K562 (cell line): ENCODE measurements at regions not wholly inside any gene's neighbourhood (a gene's known extent, or its start where the extent isn't known, plus 50 kb on each side); places are given as distances from the start of the nearest gene placed in this dataset.

ENCODE experiments used
- CBX1 ChIP-seq: sonication (generic); IDR thresholded peaks from 2 replicates; pipeline ENCODE4 v1.6.1; 2016; ENCODE audit warnings: antibody characterized with exemption, low read depth, mild to moderate bottlenecking
- CEBPG ChIP-seq, 3 experiments: fragments of 200-800 bp in 1 of 3; sonication (Bioruptor generic) in 1 of 3; sonication (generic) in 1 of 3; formaldehyde crosslinking in 1 of 3; IDR thresholded peaks in 2 of 3; conservative IDR thresholded peaks in 1 of 3; 2 replicates each; pipeline versions ENCODE4 v1.6.1 to v1.8.0; 2016 to 2022; ENCODE audit warnings: missing compliant biosample characterization in 2 of 3, missing genetic modification characterization in 2 of 3, mild to moderate bottlenecking in 1 of 3, missing genetic modification reagents in 1 of 3
- CXXC5 ChIP-seq: fragments of 250-450 bp; sonication (Bioruptor Pico); IDR thresholded peaks from 2 replicates; pipeline ENCODE4 v1.8.0; 2022; ENCODE audit warnings: inconsistent platforms, mild to moderate bottlenecking, moderate library complexity
- DMBX1 ChIP-seq: fragments of 250-450 bp; sonication (Bioruptor Pico); IDR thresholded peaks from 2 replicates; pipeline ENCODE4 v1.8.0; 2022; ENCODE audit warnings: inconsistent platforms, mild to moderate bottlenecking, moderate library complexity, borderline replicate concordance
- FUS ChIP-seq: fragments of 200-400 bp; formaldehyde crosslinking; optimal IDR thresholded peaks from 2 replicates; pipeline ENCODE3; 2017; ENCODE audit warnings: low read depth, low read length
- KHSRP ChIP-seq: fragments of 450-650 bp; IDR thresholded peaks from 2 replicates; pipeline ENCODE4 v1.6.1; 2017
- MAZ ChIP-seq, 2 experiments: fragments of 450-650 bp in 1 of 2; sonication (generic) in 1 of 2; formaldehyde crosslinking; IDR thresholded peaks in 1 of 2; conservative IDR thresholded peaks in 1 of 2; 2 replicates each; pipeline versions ENCODE4 v1.4.0 to v1.5.0; 2020; ENCODE audit warnings: mild to moderate bottlenecking in 1 of 2, missing genetic modification reagents in 1 of 2
- MYBL2 ChIP-seq, 2 experiments: fragments of 450-650 bp in 1 of 2; sonication (generic) in 1 of 2; formaldehyde crosslinking in 1 of 2; IDR thresholded peaks; 2 replicates each; pipeline versions ENCODE4 v1.6.1 to v1.8.1; 2017 to 2022; ENCODE audit warnings: borderline replicate concordance in 1 of 2, inconsistent platforms in 1 of 2, low read depth in 1 of 2, mild to moderate bottlenecking in 1 of 2, missing genetic modification reagents in 1 of 2, moderate library complexity in 1 of 2
- NFE2L1 ChIP-seq: fragments of 450-650 bp; IDR thresholded peaks from 2 replicates; pipeline ENCODE4 v1.6.1; 2016; ENCODE audit warnings: missing genetic modification characterization, low read depth, mild to moderate bottlenecking, missing compliant biosample characterization, moderate library complexity, borderline replicate concordance
- NR2F6 ChIP-seq: fragments of 450-650 bp; formaldehyde crosslinking; IDR thresholded peaks from 2 replicates; pipeline ENCODE4 v1.4.0; 2020; ENCODE audit warnings: mild to moderate bottlenecking
- RBFOX2 ChIP-seq: fragments of 200-400 bp; formaldehyde crosslinking; IDR thresholded peaks from 2 replicates; pipeline ENCODE4 v1.6.1; 2017; ENCODE audit warnings: low read depth, mild to moderate bottlenecking, low read length, moderate library complexity
- RHOXF2B ChIP-seq: fragments of 250-450 bp; sonication (Bioruptor Pico); conservative IDR thresholded peaks from 2 replicates; pipeline ENCODE4 v1.5.1; 2021
- SIRT6 ChIP-seq: IDR thresholded peaks from one replicate; pipeline ENCODE4 v1.6.1; 2012; ENCODE audit warnings: low read depth, mild to moderate bottlenecking, control low read depth, inconsistent platforms, low read length, moderate library complexity
- TEAD2 ChIP-seq: fragments of 450-650 bp; IDR thresholded peaks from 2 replicates; pipeline ENCODE4 v1.6.1; 2016; ENCODE audit warnings: missing genetic modification characterization, control low read depth, missing compliant biosample characterization
- THRAP3 ChIP-seq: fragments of 450-650 bp; IDR thresholded peaks from 2 replicates; pipeline ENCODE4 v1.6.1; 2016; ENCODE audit warnings: mild to moderate bottlenecking, inconsistent platforms, borderline replicate concordance
- ZNF124 ChIP-seq: sonication (generic); formaldehyde crosslinking; IDR thresholded peaks from 2 replicates; pipeline ENCODE4 v1.8.1; 2022; ENCODE audit warnings: missing genetic modification reagents
- ZNF217 ChIP-seq: sonication (generic); formaldehyde crosslinking; IDR thresholded peaks from 2 replicates; pipeline ENCODE4 v1.8.0; 2022; ENCODE audit warnings: mild to moderate bottlenecking, missing genetic modification reagents
- ZNF263 ChIP-seq: sonication (generic); formaldehyde crosslinking; IDR thresholded peaks from 2 replicates; pipeline ENCODE4 v1.8.0; 2022; ENCODE audit warnings: mild to moderate bottlenecking, missing genetic modification reagents, borderline replicate concordance
- ZNF583 ChIP-seq: fragments of 250-450 bp; sonication (Bioruptor Pico); IDR thresholded peaks from 2 replicates; pipeline ENCODE4 v1.4.0; 2020
- ZNF584 ChIP-seq: fragments of 200-800 bp; sonication (Bioruptor generic); IDR thresholded peaks from 2 replicates; pipeline ENCODE4 v1.6.1; 2016; ENCODE audit warnings: low read depth, mild to moderate bottlenecking, missing genetic modification characterization, missing compliant biosample characterization
- ZNF76 ChIP-seq: fragments of 250-450 bp; sonication (Bioruptor Pico); IDR thresholded peaks from 2 replicates; pipeline ENCODE4 v1.4.0; 2020; ENCODE audit warnings: mild to moderate bottlenecking, moderate library complexity, borderline replicate concordance
- TF ChIP-seq, protein P1 (sequence below): IDR thresholded peaks from 2 replicates; pipeline ENCODE4 v1.6.1; 2014; ENCODE audit warnings: antibody characterized with exemption
- TF ChIP-seq, protein P2 (sequence below): sonication (generic); formaldehyde crosslinking; IDR thresholded peaks from 2 replicates; pipeline ENCODE4 v1.8.1; 2022; ENCODE audit warnings: missing genetic modification reagents
- TF ChIP-seq, protein P3 (sequence below): sonication (generic); formaldehyde crosslinking; IDR thresholded peaks from 2 replicates; pipeline ENCODE4 v1.8.0; 2022; ENCODE audit warnings: mild to moderate bottlenecking, missing genetic modification reagents, borderline replicate concordance

DNA sequence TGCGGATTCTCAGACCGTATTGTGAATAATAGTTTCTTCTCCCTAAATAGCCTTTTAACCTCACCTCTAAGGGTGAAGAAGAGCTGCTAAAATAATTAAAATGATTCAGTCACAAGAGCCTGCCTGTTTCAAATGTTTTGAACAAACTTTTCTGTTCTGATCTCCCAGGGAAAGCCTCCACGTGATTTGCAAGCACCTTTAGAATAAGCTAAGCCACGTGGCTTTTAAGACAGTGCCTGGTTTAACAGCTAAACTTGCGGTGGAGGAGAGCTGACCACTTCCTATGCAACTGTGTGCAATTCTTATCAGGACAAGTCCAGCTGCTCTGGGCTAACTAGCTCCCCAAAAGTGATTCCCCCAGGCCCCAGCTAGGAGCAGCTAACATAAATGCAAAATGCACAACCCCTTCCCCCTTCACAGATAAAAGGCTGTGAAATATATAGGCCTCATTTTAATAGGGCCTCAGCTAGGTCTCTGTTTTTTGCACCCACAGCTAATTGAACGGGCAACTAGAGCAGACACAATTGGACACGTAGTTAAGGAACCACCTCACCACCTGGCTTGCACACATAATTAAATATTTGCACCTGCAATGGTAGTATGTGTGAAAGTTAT lies 401.2 kb upstream of the NR2F2 start (continued):
- TF ChIP-seq CBX1 (peak; percentile 53; the same call in 1 of the 2 replicates), THRAP3 (no peak), MYBL2 (IDR thresholded peaks at IDR 0.05; ENCODE audit: low read depth) (peak; percentile 82), MYBL2 (CRISPR knock-in tag; IDR thresholded peaks at IDR 0.05; ENCODE audit: borderline replicate concordance) (no peak), KHSRP (no peak), MAZ (CRISPR knock-in tag; conservative IDR thresholded peaks at IDR 0.05 in 1 of 2, IDR thresholded peaks at IDR 0.05 in 1 of 2) (peak; percentile 58 to 88; a peak in 3 of 4 replicates), ZNF217 (CRISPR knock-in tag) (no peak), CXXC5 (CRISPR knock-in tag) (peak; percentile 89), ZNF76 (CRISPR knock-in tag) (no peak), ZNF584 (CRISPR knock-in tag) (peak; percentile 80; the same call in 1 of the 2 replicates), DMBX1 (peak; percentile 94), RBFOX2 (0 out of 2 replicates have a peak, but pooled peaks have one; percentile 32), SIRT6 (no peak), ZNF124 (CRISPR knock-in tag) (no peak), NR2F6 (CRISPR knock-in tag) (no peak), TEAD2 (tag) (no peak), ZNF583 (CRISPR knock-in tag) (peak; percentile 71; the same call in 1 of the 2 replicates), FUS (no peak), ZNF263 (CRISPR knock-in tag) (peak; percentile 52; the same call in 1 of the 2 replicates), CEBPG (CRISPR knock-in tag; IDR thresholded peaks at IDR 0.05) (peak; percentile 98), CEBPG (tag; conservative IDR thresholded peaks at IDR 0.05 in 1 of 2, IDR thresholded peaks at IDR 0.05 in 1 of 2) (peak; percentile 64 to 93), RHOXF2B (no peak), NFE2L1 (tag) (no peak)
- TF ChIP-seq, protein P1, sequence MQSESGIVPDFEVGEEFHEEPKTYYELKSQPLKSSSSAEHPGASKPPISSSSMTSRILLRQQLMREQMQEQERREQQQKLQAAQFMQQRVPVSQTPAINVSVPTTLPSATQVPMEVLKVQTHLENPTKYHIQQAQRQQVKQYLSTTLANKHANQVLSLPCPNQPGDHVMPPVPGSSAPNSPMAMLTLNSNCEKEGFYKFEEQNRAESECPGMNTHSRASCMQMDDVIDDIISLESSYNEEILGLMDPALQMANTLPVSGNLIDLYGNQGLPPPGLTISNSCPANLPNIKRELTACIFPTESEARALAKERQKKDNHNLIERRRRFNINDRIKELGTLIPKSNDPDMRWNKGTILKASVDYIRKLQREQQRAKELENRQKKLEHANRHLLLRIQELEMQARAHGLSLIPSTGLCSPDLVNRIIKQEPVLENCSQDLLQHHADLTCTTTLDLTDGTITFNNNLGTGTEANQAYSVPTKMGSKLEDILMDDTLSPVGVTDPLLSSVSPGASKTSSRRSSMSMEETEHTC = peak; percentile 85
- TF ChIP-seq, protein P2, sequence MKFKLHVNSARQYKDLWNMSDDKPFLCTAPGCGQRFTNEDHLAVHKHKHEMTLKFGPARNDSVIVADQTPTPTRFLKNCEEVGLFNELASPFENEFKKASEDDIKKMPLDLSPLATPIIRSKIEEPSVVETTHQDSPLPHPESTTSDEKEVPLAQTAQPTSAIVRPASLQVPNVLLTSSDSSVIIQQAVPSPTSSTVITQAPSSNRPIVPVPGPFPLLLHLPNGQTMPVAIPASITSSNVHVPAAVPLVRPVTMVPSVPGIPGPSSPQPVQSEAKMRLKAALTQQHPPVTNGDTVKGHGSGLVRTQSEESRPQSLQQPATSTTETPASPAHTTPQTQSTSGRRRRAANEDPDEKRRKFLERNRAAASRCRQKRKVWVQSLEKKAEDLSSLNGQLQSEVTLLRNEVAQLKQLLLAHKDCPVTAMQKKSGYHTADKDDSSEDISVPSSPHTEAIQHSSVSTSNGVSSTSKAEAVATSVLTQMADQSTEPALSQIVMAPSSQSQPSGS = no peak
- TF ChIP-seq, protein P3, sequence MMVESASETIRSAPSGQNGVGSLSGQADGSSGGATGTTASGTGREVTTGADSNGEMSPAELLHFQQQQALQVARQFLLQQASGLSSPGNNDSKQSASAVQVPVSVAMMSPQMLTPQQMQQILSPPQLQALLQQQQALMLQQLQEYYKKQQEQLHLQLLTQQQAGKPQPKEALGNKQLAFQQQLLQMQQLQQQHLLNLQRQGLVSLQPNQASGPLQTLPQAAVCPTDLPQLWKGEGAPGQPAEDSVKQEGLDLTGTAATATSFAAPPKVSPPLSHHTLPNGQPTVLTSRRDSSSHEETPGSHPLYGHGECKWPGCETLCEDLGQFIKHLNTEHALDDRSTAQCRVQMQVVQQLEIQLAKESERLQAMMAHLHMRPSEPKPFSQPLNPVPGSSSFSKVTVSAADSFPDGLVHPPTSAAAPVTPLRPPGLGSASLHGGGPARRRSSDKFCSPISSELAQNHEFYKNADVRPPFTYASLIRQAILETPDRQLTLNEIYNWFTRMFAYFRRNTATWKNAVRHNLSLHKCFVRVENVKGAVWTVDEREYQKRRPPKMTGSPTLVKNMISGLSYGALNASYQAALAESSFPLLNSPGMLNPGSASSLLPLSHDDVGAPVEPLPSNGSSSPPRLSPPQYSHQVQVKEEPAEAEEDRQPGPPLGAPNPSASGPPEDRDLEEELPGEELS = no peak
